Ishikawa (cell line): ENCODE measurements at regions not wholly inside any gene's neighbourhood (a gene's known extent, or its start where the extent isn't known, plus 50 kb on each side); places are given as distances from the start of the nearest gene placed in this dataset.

ENCODE experiments used
- CEBPB ChIP-seq: IDR thresholded peaks from 2 replicates; pipeline ENCODE4 v1.6.1; 2012
- EP300 ChIP-seq: IDR thresholded peaks from 2 replicates; pipeline ENCODE4 v1.6.1; 2012; ENCODE audit warnings: borderline replicate concordance
- FOXM1 ChIP-seq: IDR thresholded peaks from 2 replicates; pipeline ENCODE4 v1.6.1; 2012; ENCODE audit warnings: low read depth, borderline replicate concordance
- MAX ChIP-seq: IDR thresholded peaks from 2 replicates; pipeline ENCODE4 v1.6.1; 2012
- REST ChIP-seq: IDR thresholded peaks from 2 replicates; pipeline ENCODE4 v1.6.1; 2012; ENCODE audit warnings: low read depth, mild to moderate bottlenecking
- TAF1 ChIP-seq: IDR thresholded peaks from 2 replicates; pipeline ENCODE4 v1.6.1; 2012; ENCODE audit warnings: low read depth, mild to moderate bottlenecking
- USF1 ChIP-seq: IDR thresholded peaks from 2 replicates; pipeline ENCODE4 v1.6.1; 2012
- YY1 ChIP-seq: IDR thresholded peaks from 2 replicates; pipeline ENCODE4 v1.6.1; 2012; ENCODE audit warnings: low read depth

- no peak for TF ChIP-seq CEBPB
- TF ChIP-seq REST, result no peak
- no peak for TF ChIP-seq FOXM1
- TF ChIP-seq MAX, result no peak
- no peak for TF ChIP-seq TAF1
- no peak for TF ChIP-seq YY1
- TF ChIP-seq USF1, result no peak
- no peak for TF ChIP-seq EP300
Measured at GRCh38 chr11:25244126-25244525, 747.3 kb downstream of the LUZP2 start.
